Progenitor cell of endocrine pancreas (in vitro differentiated cells): ENCODE measurements at regions not wholly inside any gene's neighbourhood (a gene's known extent, or its start where the extent isn't known, plus 50 kb on each side); places are given as distances from the start of the nearest gene placed in this dataset.

Experiments
- DNase-seq: peaks from one replicate; pipeline ENCODE4 v3.0.0; 2021; ENCODE audit warnings: low spot score; ENCODE audit not compliant: unreplicated experiment
- H3K27ac Mint-ChIP-seq: 2 replicates; pipeline ENCODE4 v1.8.0; 2021; ENCODE audit warnings: mild to moderate bottlenecking, moderate library complexity, mixed read lengths
- H3K27me3 Mint-ChIP-seq: 2 replicates; pipeline ENCODE4 v1.8.0; 2021; ENCODE audit warnings: mixed read lengths
- H3K36me3 Mint-ChIP-seq: 2 replicates; pipeline ENCODE4 v1.8.0; 2022; ENCODE audit warnings: mixed read lengths; ENCODE audit not compliant: insufficient read depth
- H3K4me1 Mint-ChIP-seq: 2 replicates; pipeline ENCODE4 v1.8.0; 2021; ENCODE audit warnings: low read depth, mixed read lengths
- H3K4me3 Mint-ChIP-seq: 2 replicates; pipeline ENCODE4 v1.8.0; 2021; ENCODE audit warnings: low read depth, mild to moderate bottlenecking, moderate library complexity, mixed read lengths
- H3K9me3 Mint-ChIP-seq: 2 replicates; pipeline ENCODE4 v1.8.0; 2021; ENCODE audit warnings: low read depth, mixed read lengths
- CTCF ChIP-seq: fragments of 200-600 bp; sonication (generic); IDR thresholded peaks from one replicate; pipeline ENCODE4 v1.5.0; 2021; ENCODE audit warnings: antibody characterized with exemption, mild to moderate bottlenecking; ENCODE audit not compliant: unreplicated experiment

DNA sequence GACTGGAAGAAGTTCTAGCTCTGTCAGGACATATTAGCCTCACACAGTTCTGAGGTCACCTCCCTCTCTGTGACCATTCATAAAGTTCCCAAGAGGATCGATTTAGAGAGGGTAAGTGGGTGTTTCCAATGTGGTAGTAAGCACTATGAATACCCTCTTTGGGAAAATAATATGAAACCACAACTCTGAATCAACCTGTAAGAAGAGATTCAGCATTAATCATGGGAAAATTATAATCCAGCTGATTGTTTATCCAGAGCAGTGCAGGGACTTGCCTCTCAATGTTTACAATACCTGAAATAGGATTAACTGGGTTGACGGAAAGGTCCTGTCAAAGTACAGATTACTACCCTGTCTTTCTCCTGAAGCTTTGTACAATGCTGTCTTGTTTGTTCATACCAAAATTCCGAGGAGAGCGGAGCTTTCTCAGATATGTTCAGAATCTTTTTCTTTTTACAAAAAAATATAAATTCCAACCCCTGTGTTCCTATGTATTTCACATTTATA lies 302.9 kb upstream of the DPPA4 start:
- Mint-ChIP-seq H3K27ac (no peak overlapping the region), H3K36me3 (no peaks in the 10 kb centered on the region)
- TF ChIP-seq CTCF, result no peak

GRCh38 chr3:109642025-109642424 lies 304.7 kb upstream of the DPPA4 start:
- no peak for TF ChIP-seq CTCF
- Mint-ChIP-seq H3K27ac (no peak overlapping the region), H3K4me1 (peaks cover 2% of the 10 kb centered on the region), H3K4me3 (no peak overlapping the region), H3K36me3 (no peaks in the 10 kb centered on the region), H3K27me3 (no peaks in the 10 kb centered on the region), H3K9me3 (peaks cover 3% of the 10 kb centered on the region)
- DNase-seq, result no peak

More for the DNA sequence above, 302.9 kb upstream of the DPPA4 start:
- Mint-ChIP-seq H3K9me3 (peaks cover 3% of the 10 kb centered on the region), H3K4me3 (no peak overlapping the region), H3K4me1 (peaks cover 2% of the 10 kb centered on the region), H3K27me3 (no peaks in the 10 kb centered on the region)
- DNase-seq, result no peak

DNA sequence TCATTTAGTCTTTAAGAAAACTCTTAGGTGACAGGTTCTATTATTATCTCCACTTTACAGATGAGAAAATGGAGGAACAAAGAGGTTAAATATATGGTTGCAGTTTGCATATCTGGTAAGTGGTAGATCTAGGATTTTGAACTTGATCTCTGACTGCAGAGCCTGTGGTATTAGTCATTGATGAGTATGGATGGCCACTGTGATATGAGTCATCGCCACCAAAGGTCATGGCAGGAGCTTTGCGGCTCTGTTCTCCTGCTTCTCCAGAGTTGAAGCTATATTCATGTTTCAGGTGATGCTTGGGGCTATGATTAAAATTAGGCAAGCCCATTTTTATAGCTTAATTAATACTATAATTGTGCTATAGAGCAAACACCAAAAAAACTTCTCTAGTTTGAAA lies 306.2 kb upstream of the DPPA4 start:
- no peak for TF ChIP-seq CTCF
- Mint-ChIP-seq H3K27me3 (no peaks in the 10 kb centered on the region), H3K4me1 (peaks cover 2% of the 10 kb centered on the region), H3K36me3 (no peaks in the 10 kb centered on the region), H3K27ac (no peak overlapping the region), H3K4me3 (no peak overlapping the region), H3K9me3 (peaks cover 3% of the 10 kb centered on the region)
- no peak for DNase-seq

GRCh38 chr3:109644332-109644731 lies 307.0 kb upstream of the DPPA4 start:
- no peaks in the 10 kb centered on the region for H3K36me3 Mint-ChIP-seq
- H3K27ac Mint-ChIP-seq, result no peak overlapping the region
- H3K4me1 Mint-ChIP-seq, result peaks cover 2% of the 10 kb centered on the region
- peaks cover 3% of the 10 kb centered on the region for H3K9me3 Mint-ChIP-seq
- no peak for TF ChIP-seq CTCF
- H3K4me3 Mint-ChIP-seq, result no peak overlapping the region
- H3K27me3 Mint-ChIP-seq, result no peaks in the 10 kb centered on the region
- no peak for DNase-seq

DNA sequence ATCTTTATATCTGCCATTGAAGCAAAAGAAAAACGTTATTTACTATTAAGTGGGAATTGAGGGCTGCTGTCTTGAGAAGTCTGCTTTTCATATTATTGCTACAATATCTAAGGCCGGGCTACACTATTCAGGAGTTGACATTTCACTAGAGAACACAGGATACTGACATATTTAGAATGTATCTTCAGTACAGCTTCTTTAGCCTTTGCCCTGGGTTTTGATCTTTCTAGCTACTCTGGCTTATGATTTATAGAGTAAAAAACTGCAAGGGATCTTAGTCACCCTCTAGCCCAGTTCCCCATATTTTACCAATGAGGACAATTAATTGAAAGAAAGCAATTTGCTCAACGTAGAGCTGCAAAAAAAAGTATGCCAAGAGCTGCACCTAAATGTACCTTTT lies 307.4 kb upstream of the DPPA4 start:
- peaks cover 2% of the 10 kb centered on the region for H3K4me1 Mint-ChIP-seq
- no peak for DNase-seq

More for the DNA sequence above, 307.4 kb upstream of the DPPA4 start:
- TF ChIP-seq CTCF, result no peak
- H3K36me3 Mint-ChIP-seq, result no peaks in the 10 kb centered on the region
- no peak overlapping the region for H3K27ac Mint-ChIP-seq
- peaks cover 3% of the 10 kb centered on the region for H3K9me3 Mint-ChIP-seq
- H3K27me3 Mint-ChIP-seq, result no peaks in the 10 kb centered on the region
- no peak overlapping the region for H3K4me3 Mint-ChIP-seq
